Right cardiac atrium (tissue), 5 donors: ENCODE measurements at regions not wholly inside any gene's neighbourhood (a gene's known extent, or its start where the extent isn't known, plus 50 kb on each side); places are given as distances from the start of the nearest gene placed in this dataset.

Source experiments
- ATAC-seq, 2 donors: fragments of 200-7000 bp; cut with Tn5 transposase; one replicate each; pipeline versions ENCODE4 v1.8.0 to v1.9.1; 2020; ENCODE audit warnings: moderate library complexity in 2 of 2, mild to moderate bottlenecking in 1 of 2
- DNase-seq, 3 donors: peaks; one replicate each; pipeline ENCODE4 v3.0.0-alpha.2; 2020
- H3K27ac ChIP-seq: one replicate; pipeline ENCODE4 v1.5.1; 2013; ENCODE audit warnings: mild to moderate bottlenecking, low read length, control low read depth, moderate library complexity
- H3K27me3 ChIP-seq: one replicate; pipeline ENCODE4 v1.6.1; 2013; ENCODE audit not compliant: control insufficient read depth, insufficient read depth
- H3K4me1 ChIP-seq: one replicate; pipeline ENCODE4 v1.6.1; 2013; ENCODE audit warnings: low read length; ENCODE audit not compliant: control insufficient read depth, insufficient read depth
- H3K4me3 ChIP-seq: one replicate; pipeline ENCODE4 v1.5.1; 2013; ENCODE audit warnings: low read length, control low read depth
- H3K9me3 ChIP-seq: one replicate; pipeline ENCODE4 v1.6.1; 2013; ENCODE audit warnings: low read length; ENCODE audit not compliant: control insufficient read depth
- WGBS: extraction: QIAGEN DNeasy Blood & Tissue Kit; methylation state at CpG from one replicate; pipeline ENCODE4 v1.1.7; 2013; 5-methylcytosine and 5-hydroxymethylcytosine counted together
- intact Hi-C, 4 donors: fragments of 100-400 bp; cut with DNase I; formaldehyde crosslinking; loops; one replicate each; pipeline versions ENCODE4 v1.11.0 to v1.14.0; 2022 to 2023
- donor health status: healthy with polysubstance abuse.
- donor health status: DM: no; HTN: yes; CAD: no.
- donor health status: DM: no; HTN: no; CAD: no.
- donor health status: DM: no; HTN: yes; CAD: no; lungs with severe emphysema.
- donor health status: DM: yes; HTN: yes; CAD: no.

- ATAC-seq (no peak), DNase-seq (peak in 1 of 3 donors; percentile 15)
- Histone ChIP-seq H3K4me3 (no peak overlapping the region), H3K9me3 (no peaks in the 10 kb centered on the region), H3K4me1 (no peaks in the 10 kb centered on the region), H3K27ac (no peak overlapping the region), H3K27me3 (no peaks in the 10 kb centered on the region)
- intact Hi-C loops, result no loop called here
- WGBS, result 92% methylated on average over 9 of the region's 9 CpGs
Measured at GRCh38 chr4:8796096-8796495, 75.5 kb downstream of the HMX1 start.

- no peak overlapping the region for H3K4me3 ChIP-seq
- 31% methylated on average over 12 of the region's 12 CpGs for WGBS
- DNase-seq, result peak in 1 of 3 donors; percentile 31
- intact Hi-C loops, result no loop called here
- H3K9me3 ChIP-seq, result no peaks in the 10 kb centered on the region
- H3K27me3 ChIP-seq, result no peaks in the 10 kb centered on the region
- no peak overlapping the region for H3K27ac ChIP-seq
- no peak for ATAC-seq
- no peaks in the 10 kb centered on the region for H3K4me1 ChIP-seq
Measured at GRCh38 chr4:8795140-8795539, 76.5 kb downstream of the HMX1 start.

GRCh38 chr4:8794491-8794890, 77.1 kb downstream of the HMX1 start:
- Histone ChIP-seq H3K4me1 (no peaks in the 10 kb centered on the region), H3K4me3 (no peak overlapping the region), H3K27ac (no peak overlapping the region), H3K9me3 (no peaks in the 10 kb centered on the region), H3K27me3 (no peaks in the 10 kb centered on the region)
- ATAC-seq (no peak), DNase-seq (no peak)
- intact Hi-C loops, result no loop called here
- 86% methylated on average over 18 of the region's 18 CpGs for WGBS

- intact Hi-C loops, result no loop called here
- no peaks in the 10 kb centered on the region for H3K4me1 ChIP-seq
- no peak for ATAC-seq
- DNase-seq, result peak in 1 of 3 donors; percentile 19
- no peak overlapping the region for H3K4me3 ChIP-seq
- 80% methylated on average over 11 of the region's 11 CpGs for WGBS
- H3K9me3 ChIP-seq, result no peaks in the 10 kb centered on the region
- H3K27me3 ChIP-seq, result no peaks in the 10 kb centered on the region
- no peak overlapping the region for H3K27ac ChIP-seq
Measured at GRCh38 chr4:8793571-8794160, 78.0 kb downstream of the HMX1 start.

GRCh38 chr4:8792491-8792890, 79.1 kb downstream of the HMX1 start:
- H3K9me3 ChIP-seq, result no peaks in the 10 kb centered on the region
- WGBS, result 84% methylated on average over 10 of the region's 10 CpGs
- intact Hi-C loops, result no loop called here
- H3K4me3 ChIP-seq, result no peak overlapping the region
- H3K27ac ChIP-seq, result no peak overlapping the region
- no peaks in the 10 kb centered on the region for H3K4me1 ChIP-seq
- DNase-seq (peak in 1 of 3 donors; percentile 20), ATAC-seq (no peak)
- no peaks in the 10 kb centered on the region for H3K27me3 ChIP-seq

GRCh38 chr4:8791609-8792008, 80.0 kb downstream of the HMX1 start:
- H3K27me3 ChIP-seq, result no peaks in the 10 kb centered on the region
- no peaks in the 10 kb centered on the region for H3K4me1 ChIP-seq
- 87% methylated on average over 9 of the region's 9 CpGs for WGBS
- intact Hi-C loops, result no loop called here
- DNase-seq, result no peak
- H3K27ac ChIP-seq, result no peak overlapping the region
- H3K9me3 ChIP-seq, result no peaks in the 10 kb centered on the region
- ATAC-seq, result no peak
- H3K4me3 ChIP-seq, result no peak overlapping the region

GRCh38 chr4:8790749-8791148, 80.9 kb downstream of the HMX1 start:
- Histone ChIP-seq H3K4me1 (no peaks in the 10 kb centered on the region), H3K27ac (no peak overlapping the region), H3K9me3 (no peaks in the 10 kb centered on the region), H3K27me3 (no peaks in the 10 kb centered on the region), H3K4me3 (no peak overlapping the region)
- intact Hi-C loops, result no loop called here
- 79% methylated on average over 6 of the region's 6 CpGs for WGBS
- ATAC-seq (no peak), DNase-seq (no peak)

GRCh38 chr4:8788174-8788573, 83.5 kb downstream of the HMX1 start:
- WGBS, result 78% methylated on average over 9 of the region's 9 CpGs
- Histone ChIP-seq H3K4me3 (no peak overlapping the region), H3K4me1 (no peaks in the 10 kb centered on the region), H3K9me3 (no peaks in the 10 kb centered on the region), H3K27ac (no peak overlapping the region), H3K27me3 (no peaks in the 10 kb centered on the region)
- ATAC-seq (no peak), DNase-seq (no peak)
- intact Hi-C loops, result no loop called here

GRCh38 chr4:8786166-8786565, 85.5 kb downstream of the HMX1 start:
- Histone ChIP-seq H3K4me1 (no peaks in the 10 kb centered on the region), H3K4me3 (no peak overlapping the region), H3K27me3 (no peaks in the 10 kb centered on the region), H3K9me3 (no peaks in the 10 kb centered on the region), H3K27ac (no peak overlapping the region)
- ATAC-seq, result no peak
- intact Hi-C loops, result no loop called here
- DNase-seq, result no peak
- WGBS, result 73% methylated on average over 16 of the region's 16 CpGs

GRCh38 chr4:8785656-8786142, 85.9 kb downstream of the HMX1 start:
- WGBS, result 59% methylated on average over 15 of the region's 15 CpGs
- no peak for DNase-seq
- H3K4me1 ChIP-seq, result no peaks in the 10 kb centered on the region
- H3K4me3 ChIP-seq, result no peak overlapping the region
- ATAC-seq, result no peak
- no peaks in the 10 kb centered on the region for H3K27me3 ChIP-seq
- no peak overlapping the region for H3K27ac ChIP-seq
- intact Hi-C loops, result no loop called here
- no peaks in the 10 kb centered on the region for H3K9me3 ChIP-seq

- no peak for DNase-seq
Measured at GRCh38 chr4:8783736-8784135, 87.9 kb downstream of the HMX1 start.

GRCh38 chr4:8782135-8782534, 89.5 kb downstream of the HMX1 start:
- DNase-seq (no peak), ATAC-seq (no peak)
- Histone ChIP-seq H3K9me3 (no peaks in the 10 kb centered on the region), H3K4me3 (no peak overlapping the region), H3K27ac (no peak overlapping the region), H3K27me3 (no peaks in the 10 kb centered on the region), H3K4me1 (no peaks in the 10 kb centered on the region)
- 79% methylated on average over 12 of the region's 12 CpGs for WGBS
- intact Hi-C loops, result no loop called here

More at GRCh38 chr4:8783736-8784135, 87.9 kb downstream of the HMX1 start:
- H3K4me1 ChIP-seq, result no peaks in the 10 kb centered on the region
- no peak for ATAC-seq
- H3K4me3 ChIP-seq, result no peak overlapping the region
- 80% methylated on average over 14 of the region's 14 CpGs for WGBS
- intact Hi-C loops, result no loop called here
- H3K27ac ChIP-seq, result no peak overlapping the region
- H3K9me3 ChIP-seq, result no peaks in the 10 kb centered on the region
- no peaks in the 10 kb centered on the region for H3K27me3 ChIP-seq
